ENCODE measurements at regions not wholly inside any gene's neighbourhood (a gene's known extent, or its start where the extent isn't known, plus 50 kb on each side); places are given as distances from the start of the nearest gene placed in this dataset.
A peak's percentile ranks its signal among the peaks of the same experiment; 100 is the strongest.

- no peak for DNase-seq
Measured at GRCh38 chr12:24759155-24759554, 189.7 kb downstream of the BCAT1 start.

- DNase-seq, result no peak
Measured at GRCh38 chr12:24756479-24757024, 192.3 kb downstream of the BCAT1 start.

GRCh38 chr12:24754690-24755638 is 193.9 kb downstream of the BCAT1 start:
- DNase-seq, result no peak

- no peak for DNase-seq
Measured at GRCh38 chr12:24752763-24753462, 196.0 kb downstream of the BCAT1 start.

- no peak for DNase-seq
Measured at GRCh38 chr12:24751181-24751580, 197.7 kb downstream of the BCAT1 start.

DNA sequence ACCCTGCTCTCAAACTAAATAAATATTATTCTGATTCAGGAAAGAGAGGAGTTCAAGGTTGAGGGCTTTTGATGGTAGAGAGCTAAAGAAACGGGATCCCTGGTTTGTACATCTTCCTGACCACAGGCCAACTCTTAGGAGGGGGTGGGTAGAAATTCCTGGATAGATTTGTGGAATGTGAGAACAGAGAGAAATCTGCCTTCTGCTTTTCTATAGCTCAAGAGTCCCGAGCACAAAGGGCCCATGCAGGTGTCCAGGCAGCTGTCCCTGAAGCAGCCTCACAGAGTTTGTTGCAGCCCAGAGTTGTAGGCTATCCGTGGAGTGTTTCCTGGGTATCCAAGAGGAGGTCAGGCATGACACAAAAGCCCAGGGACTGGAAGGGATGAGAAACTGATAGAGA is 198.6 kb downstream of the BCAT1 start:
- no peak for DNase-seq

- no peak for DNase-seq
Measured at GRCh38 chr12:24749171-24749570, 199.7 kb downstream of the BCAT1 start.

GRCh38 chr12:24748326-24748725 is 200.6 kb downstream of the BCAT1 start:
- no peak for DNase-seq

DNA sequence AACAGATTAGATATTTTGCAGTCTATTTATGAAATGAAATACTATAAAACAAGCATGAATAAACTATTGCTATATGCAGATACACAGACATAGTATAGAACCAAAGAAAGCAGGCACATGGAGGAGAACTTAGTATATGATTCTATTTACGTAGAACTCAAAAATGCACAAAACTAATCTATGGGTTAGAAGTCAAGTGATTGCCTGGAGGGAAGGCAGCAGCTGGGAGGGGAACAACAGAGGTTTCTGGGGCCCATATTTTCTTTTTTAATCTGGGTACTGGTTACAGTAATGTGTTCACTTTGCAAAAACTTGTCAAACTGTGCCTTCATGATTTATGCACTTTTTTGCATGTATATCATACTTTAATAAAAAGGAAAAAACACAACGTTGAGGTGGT is 202.0 kb downstream of the BCAT1 start:
- DNase-seq, result no peak

- DNase-seq, result no peak
Measured at GRCh38 chr12:24746006-24746671, 202.8 kb downstream of the BCAT1 start.

DNA sequence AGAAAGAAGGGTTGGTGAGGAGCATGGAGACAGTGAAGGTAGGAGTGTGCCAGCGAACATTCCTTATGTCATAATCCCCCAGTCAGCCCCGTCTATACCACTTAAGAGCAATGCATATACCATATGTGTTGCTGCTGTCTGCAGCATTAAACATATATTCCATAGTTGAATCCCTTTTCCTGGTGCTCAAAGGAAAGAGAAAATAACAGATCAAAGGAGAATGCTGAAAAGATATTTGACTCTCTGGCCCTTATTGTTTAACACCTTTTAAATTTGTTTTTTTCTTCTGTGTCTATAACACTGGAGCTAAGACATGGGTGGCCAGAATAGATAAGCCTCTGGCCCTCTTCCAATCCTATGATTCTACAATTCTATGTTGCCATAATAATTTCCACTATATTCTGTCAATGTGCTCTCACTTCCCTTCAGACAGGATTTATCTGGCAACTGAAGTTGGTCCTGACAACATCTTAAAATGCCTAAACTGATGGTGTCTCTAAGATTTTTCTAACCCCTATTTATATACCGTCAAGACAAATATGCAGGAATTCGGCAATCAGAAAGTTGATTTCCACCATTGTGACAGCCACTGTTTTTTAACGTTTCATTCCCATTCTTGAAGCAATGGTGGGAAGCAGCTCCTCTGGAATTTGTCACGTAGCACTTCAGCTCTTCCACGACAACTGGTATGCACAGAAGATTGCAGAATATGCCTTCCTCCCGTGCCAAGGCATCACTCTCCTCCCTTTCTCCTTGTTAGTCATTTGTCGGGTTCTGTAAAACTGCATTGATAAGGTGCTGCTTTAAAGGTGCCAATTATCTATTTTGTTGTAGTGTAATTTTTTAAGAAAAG is 204.7 kb downstream of the BCAT1 start:
- DNase-seq, result no peak

DNA sequence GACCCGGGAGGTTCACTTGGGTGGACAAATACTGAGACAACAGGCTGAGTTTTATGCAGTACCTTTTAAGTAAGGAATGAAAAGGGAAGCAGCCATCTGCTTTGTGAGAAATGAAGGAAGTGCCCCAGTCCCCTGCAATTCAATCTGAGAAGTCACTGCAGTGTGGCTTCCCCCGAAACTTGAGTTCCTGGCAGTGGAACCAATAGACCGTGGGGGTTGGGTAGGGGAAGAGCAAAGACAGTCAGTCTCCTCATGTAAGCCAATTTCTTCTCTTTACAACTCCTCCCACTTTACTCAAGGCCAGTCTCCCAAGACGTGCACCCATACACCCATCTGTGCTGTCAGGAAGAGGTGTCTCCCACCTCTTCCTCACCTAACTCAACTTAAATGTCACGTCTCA is 206.5 kb downstream of the BCAT1 start:
- peak in 29 of 56 donors; percentile 1 to 67 (median 11) for DNase-seq

GRCh38 chr12:24741216-24741615 is 207.7 kb downstream of the BCAT1 start:
- DNase-seq, result no peak

DNA sequence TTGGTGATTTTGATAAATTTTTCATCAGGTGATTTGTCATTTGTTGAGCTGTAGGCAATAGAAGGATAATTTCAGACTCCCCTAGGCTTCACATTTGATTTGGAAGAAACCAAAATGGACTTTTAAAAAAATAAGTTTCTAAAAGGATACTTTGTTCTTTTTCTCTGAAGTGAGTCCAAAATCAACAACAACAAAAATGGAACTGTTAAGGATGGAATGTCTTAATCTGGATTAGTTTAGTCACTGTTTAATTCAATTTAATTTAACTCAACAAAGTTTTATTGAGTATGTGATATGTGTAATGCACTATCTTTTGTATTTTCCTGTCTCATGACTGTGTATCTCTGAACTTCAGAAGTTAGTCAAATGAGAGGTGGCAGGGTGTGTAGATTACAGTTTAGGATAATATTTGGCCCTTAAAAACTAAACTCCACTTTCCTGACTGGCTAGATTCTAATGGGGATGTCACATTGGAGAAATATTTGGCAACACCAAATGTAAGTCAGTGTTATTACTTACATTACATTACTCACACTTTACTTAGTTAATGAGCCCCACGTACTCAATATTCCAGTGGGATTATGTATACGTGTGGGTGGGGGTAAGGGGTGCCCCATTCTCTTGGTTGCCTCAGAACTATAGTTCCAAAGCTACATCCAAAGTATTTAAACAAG is 209.7 kb downstream of the BCAT1 start:
- no peak for DNase-seq

DNA sequence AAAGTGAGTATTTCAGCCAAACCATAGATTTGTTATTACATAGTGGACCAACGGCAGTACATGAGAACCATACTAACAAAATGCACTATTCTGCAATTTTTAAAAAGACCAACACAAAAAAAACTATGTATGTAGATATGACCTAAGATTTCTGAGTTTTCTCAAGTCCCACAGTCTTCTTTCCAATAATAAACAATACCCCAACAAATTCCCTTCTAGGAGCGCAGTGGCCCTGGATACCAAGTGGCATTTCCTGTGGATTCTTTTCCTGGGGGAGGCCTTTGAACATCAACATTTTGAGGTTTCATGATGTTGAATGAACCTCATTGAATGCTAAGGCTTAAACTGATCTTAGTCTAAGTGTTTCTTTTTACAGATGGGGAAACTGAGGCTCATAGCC is 210.5 kb downstream of the BCAT1 start:
- no peak for DNase-seq

DNA sequence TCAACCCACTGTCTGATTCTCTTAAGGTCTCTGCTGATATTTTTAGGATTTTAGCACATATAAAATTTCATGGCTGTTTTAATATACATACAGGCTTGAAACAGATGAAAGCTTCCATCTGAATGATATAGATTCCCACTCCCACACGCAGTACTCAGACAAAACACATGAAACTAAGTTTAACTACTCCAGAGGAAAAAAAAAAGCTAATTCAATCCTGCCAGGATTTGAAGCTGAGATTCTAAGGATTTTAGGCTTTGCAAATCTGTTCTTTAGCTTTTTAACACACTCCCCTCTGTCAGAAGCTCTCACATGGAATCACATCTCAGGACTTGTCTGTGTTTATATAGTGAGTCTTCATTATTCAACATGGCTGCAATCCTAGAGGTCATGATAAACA is 217.3 kb downstream of the BCAT1 start:
- DNase-seq, result no peak

DNA sequence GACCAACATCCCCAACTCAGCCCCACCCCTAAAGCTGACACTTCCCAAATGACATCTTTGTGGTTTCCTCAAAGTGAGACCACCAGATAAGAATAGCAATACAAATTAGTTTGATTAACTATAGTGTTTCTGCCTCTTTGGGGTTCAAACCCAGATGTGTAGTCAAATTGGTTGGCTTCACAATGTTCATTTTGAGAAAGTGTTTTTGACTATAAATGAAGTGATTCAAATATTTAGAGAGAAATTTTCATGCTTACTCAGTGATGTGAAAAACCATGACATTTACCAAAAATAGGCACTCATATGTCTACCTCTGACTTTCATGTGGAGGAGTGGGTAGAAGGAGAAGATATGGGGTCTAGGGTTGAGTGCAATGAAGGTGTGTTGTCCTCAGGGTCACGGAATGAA is 218.4 kb downstream of the BCAT1 start:
- DNase-seq, result no peak

- DNase-seq, result no peak
Measured at GRCh38 chr12:24728826-24729225, 220.1 kb downstream of the BCAT1 start.

GRCh38 chr12:24728366-24728765 is 220.5 kb downstream of the BCAT1 start:
- DNase-seq, result peak in 2 of 56 donors; percentile 3 to 10

- DNase-seq, result no peak
Measured at GRCh38 chr12:24725616-24726015, 223.3 kb downstream of the BCAT1 start.
